ENCODE measurements at regions not wholly inside any gene's neighbourhood (a gene's known extent, or its start where the extent isn't known, plus 50 kb on each side); places are given as distances from the start of the nearest gene placed in this dataset.

- no peak for DNase-seq
- H3K27ac ChIP-seq (ENCODE audit: low read length): no peak overlapping the region
- ATAC-seq (ENCODE audit: insufficient read depth, low read depth): no peak
- H4K20me1 ChIP-seq (ENCODE audit: insufficient read depth, low read length): no peaks in the 10 kb centered on the region
- H2AFZ ChIP-seq (ENCODE audit: low read depth, low read length): no peak overlapping the region
- no peaks in the 10 kb centered on the region for H3K27me3 ChIP-seq (ENCODE audit: insufficient read depth, low read length, poor library complexity)
- no peaks in the 10 kb centered on the region for H3K9me3 ChIP-seq (ENCODE audit: insufficient read depth, low read length, severe bottlenecking)
- no peaks in the 10 kb centered on the region for H3K36me3 ChIP-seq (ENCODE audit: insufficient read depth, low read length)
- H3K4me3 ChIP-seq (ENCODE audit: low read depth in 1 of 2, low read length in 2 of 2): no peak overlapping the region
- no peak overlapping the region for H3K4me2 ChIP-seq (ENCODE audit: insufficient read depth, low read length)
- H3K4me1 ChIP-seq (ENCODE audit: insufficient read depth, low read length): no peaks in the 10 kb centered on the region
- TF ChIP-seq EZH2 (IDR thresholded peaks at IDR 0.05; ENCODE audit: borderline replicate concordance, low read depth, low read length, severe bottlenecking): no peak
- TF ChIP-seq CTCF (IDR thresholded peaks at IDR 0.05; ENCODE audit: borderline replicate concordance, extremely low read depth, low read length, poor library complexity, severe bottlenecking): no peak
- H3K9ac ChIP-seq (ENCODE audit: low read depth, low read length): no peak overlapping the region
- H3K79me2 ChIP-seq (ENCODE audit: insufficient read depth, low read length): no peaks in the 10 kb centered on the region
Observed at GRCh38 chr6:76342611-76343160, 270.2 kb upstream of the IMPG1 start.

- H3K4me3 ChIP-seq (ENCODE audit: low read depth in 1 of 2, low read length in 2 of 2): no peak overlapping the region
Observed at GRCh38 chr6:76330031-76330430, 257.6 kb upstream of the IMPG1 start.

GRCh38 chr6:76326871-76327270 lies 254.4 kb upstream of the IMPG1 start:
- no peaks in the 10 kb centered on the region for H3K9me3 ChIP-seq (ENCODE audit: insufficient read depth, low read length, severe bottlenecking)
- no peak overlapping the region for H3K9ac ChIP-seq (ENCODE audit: low read depth, low read length)
- H3K36me3 ChIP-seq (ENCODE audit: insufficient read depth, low read length): no peaks in the 10 kb centered on the region
- no peak overlapping the region for H2AFZ ChIP-seq (ENCODE audit: low read depth, low read length)
- TF ChIP-seq EZH2 (IDR thresholded peaks at IDR 0.05; ENCODE audit: borderline replicate concordance, low read depth, low read length, severe bottlenecking): no peak
- no peak for TF ChIP-seq CTCF (IDR thresholded peaks at IDR 0.05; ENCODE audit: borderline replicate concordance, extremely low read depth, low read length, poor library complexity, severe bottlenecking)
- no peaks in the 10 kb centered on the region for H3K27me3 ChIP-seq (ENCODE audit: insufficient read depth, low read length, poor library complexity)
- DNase-seq (no peak), ATAC-seq (ENCODE audit: insufficient read depth, low read depth) (no peak)
- no peaks in the 10 kb centered on the region for H4K20me1 ChIP-seq (ENCODE audit: insufficient read depth, low read length)
- H3K79me2 ChIP-seq (ENCODE audit: insufficient read depth, low read length): no peaks in the 10 kb centered on the region
- no peak overlapping the region for H3K27ac ChIP-seq (ENCODE audit: low read length)
- no peak overlapping the region for H3K4me2 ChIP-seq (ENCODE audit: insufficient read depth, low read length)
- no peaks in the 10 kb centered on the region for H3K4me1 ChIP-seq (ENCODE audit: insufficient read depth, low read length)
- H3K4me3 ChIP-seq (ENCODE audit: low read depth in 1 of 2, low read length in 2 of 2): no peak overlapping the region

More at GRCh38 chr6:76330031-76330430, 257.6 kb upstream of the IMPG1 start:
- Histone ChIP-seq H3K27me3 (ENCODE audit: insufficient read depth, low read length, poor library complexity) (no peaks in the 10 kb centered on the region), H3K36me3 (ENCODE audit: insufficient read depth, low read length) (no peaks in the 10 kb centered on the region), H3K9me3 (ENCODE audit: insufficient read depth, low read length, severe bottlenecking) (no peaks in the 10 kb centered on the region), H4K20me1 (ENCODE audit: insufficient read depth, low read length) (no peaks in the 10 kb centered on the region), H3K9ac (ENCODE audit: low read depth, low read length) (no peak overlapping the region), H2AFZ (ENCODE audit: low read depth, low read length) (no peak overlapping the region), H3K4me1 (ENCODE audit: insufficient read depth, low read length) (no peaks in the 10 kb centered on the region), H3K4me2 (ENCODE audit: insufficient read depth, low read length) (no peak overlapping the region), H3K79me2 (ENCODE audit: insufficient read depth, low read length) (no peaks in the 10 kb centered on the region), H3K27ac (ENCODE audit: low read length) (no peak overlapping the region)
- no peak for TF ChIP-seq CTCF (IDR thresholded peaks at IDR 0.05; ENCODE audit: borderline replicate concordance, extremely low read depth, low read length, poor library complexity, severe bottlenecking)
- no peak for TF ChIP-seq EZH2 (IDR thresholded peaks at IDR 0.05; ENCODE audit: borderline replicate concordance, low read depth, low read length, severe bottlenecking)
- no peak for DNase-seq
- ATAC-seq (ENCODE audit: insufficient read depth, low read depth): no peak

Measured in DND-41 (cell line).